ENCODE measurements at regions not wholly inside any gene's neighbourhood (a gene's known extent, or its start where the extent isn't known, plus 50 kb on each side); places are given as distances from the start of the nearest gene placed in this dataset.

DNA sequence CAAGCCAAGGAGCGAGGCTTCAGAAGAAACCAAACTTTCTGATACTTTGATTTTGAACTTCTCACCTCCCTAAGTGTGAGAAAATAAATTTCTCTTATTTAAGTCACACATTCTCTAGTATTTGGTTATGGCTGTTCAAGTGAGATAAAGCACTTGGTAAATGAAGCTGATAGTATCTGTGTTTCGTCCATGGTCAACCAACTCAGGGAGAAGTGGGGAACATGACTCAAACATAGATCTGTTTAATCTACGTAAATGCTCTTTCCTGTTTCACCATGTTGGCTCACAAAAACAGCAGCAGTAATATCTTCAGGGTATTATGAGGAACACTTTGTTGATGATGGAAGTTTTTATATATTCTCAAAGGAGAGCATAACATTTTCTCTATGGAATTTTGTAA lies 2167.2 kb upstream of the C9orf72 start:
- intact Hi-C loops (cut with micrococcal nuclease) (no loop called here), dilution Hi-C loops (cut with MboI; ENCODE audit: extremely low pct_ligation_motif_present, low sequenced_read_pairs) (no loop called here)
- no TSS peak for BruUV-seq (replicated peaks)
- Histone ChIP-seq H4K20me1 (replicated peaks; ENCODE audit: control insufficient read depth, extremely low read depth, insufficient read depth, low read length) (no peaks in the 10 kb centered on the region), H3K4me1 (ENCODE audit: control insufficient read depth, extremely low read depth, insufficient read depth, low read length) (no peaks in the 10 kb centered on the region), H3K9ac (replicated peaks; ENCODE audit: extremely low read depth, insufficient read depth, low read length) (no peak overlapping the region), H3K36me3 (ENCODE audit: control insufficient read depth in 2 of 2, extremely low read depth in 1 of 2, insufficient read depth in 2 of 2, low read length in 2 of 2) (no peaks in the 10 kb centered on the region), H3K27me3 (ENCODE audit: control insufficient read depth in 2 of 2, insufficient read depth in 2 of 2, low read length in 2 of 2) (no peaks in the 10 kb centered on the region), H3K4me3 (replicated peaks in 1 of 3; ENCODE audit: insufficient read depth in 1 of 3, low read depth in 1 of 3, low read length in 3 of 3) (no peak overlapping the region), H2AFZ (ENCODE audit: low read depth, low read length) (no peak overlapping the region), H3K9me1 (replicated peaks; ENCODE audit: control insufficient read depth, extremely low read depth, insufficient read depth, low read length) (no peaks in the 10 kb centered on the region), H3K79me2 (ENCODE audit: control insufficient read depth, insufficient read depth, low read length) (no peaks in the 10 kb centered on the region), H3K4me2 (ENCODE audit: insufficient read depth, low read length) (no peak overlapping the region), H3K9me3 (replicated peaks; ENCODE audit: control insufficient read depth, insufficient read depth, low read length) (no peaks in the 10 kb centered on the region), H3K27ac (ENCODE audit: insufficient read depth, low read depth, low read length) (no peak overlapping the region)
- ChIA-PET POLR2A (no interaction called here), CTCF (no interaction called here)
- FAIRE-seq (no peak), DNase-seq (ENCODE audit: low read depth, low spot score) (no peak)
- TF ChIP-seq GATA2 (IDR thresholded peaks at IDR 0.05; ENCODE audit: insufficient read depth, insufficient read length, low read depth, low read length) (no peak), MYC (IDR thresholded peaks at IDR 0.05; ENCODE audit: low read depth, low read length) (no peak), POLR2A (IDR thresholded peaks at IDR 0.05; ENCODE audit: low read depth, low read length) (no peak), FOS (IDR thresholded peaks at IDR 0.05; ENCODE audit: borderline replicate concordance, insufficient read depth, low read length) (no peak), JUN (IDR thresholded peaks at IDR 0.05; ENCODE audit: borderline replicate concordance, insufficient read depth, insufficient read length, low read depth) (no peak), EZH2 (IDR thresholded peaks at IDR 0.05; ENCODE audit: borderline replicate concordance, low read depth, low read length, severe bottlenecking) (no peak), POLR2AphosphoS5 (IDR thresholded peaks at IDR 0.05; ENCODE audit: insufficient read depth, low read depth, low read length) (no peak)
- TF ChIP-seq, protein P1, sequence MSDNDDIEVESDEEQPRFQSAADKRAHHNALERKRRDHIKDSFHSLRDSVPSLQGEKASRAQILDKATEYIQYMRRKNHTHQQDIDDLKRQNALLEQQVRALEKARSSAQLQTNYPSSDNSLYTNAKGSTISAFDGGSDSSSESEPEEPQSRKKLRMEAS (IDR thresholded peaks at IDR 0.05; ENCODE audit: insufficient read depth, insufficient read length), result no peak
- TF ChIP-seq, protein P2, sequence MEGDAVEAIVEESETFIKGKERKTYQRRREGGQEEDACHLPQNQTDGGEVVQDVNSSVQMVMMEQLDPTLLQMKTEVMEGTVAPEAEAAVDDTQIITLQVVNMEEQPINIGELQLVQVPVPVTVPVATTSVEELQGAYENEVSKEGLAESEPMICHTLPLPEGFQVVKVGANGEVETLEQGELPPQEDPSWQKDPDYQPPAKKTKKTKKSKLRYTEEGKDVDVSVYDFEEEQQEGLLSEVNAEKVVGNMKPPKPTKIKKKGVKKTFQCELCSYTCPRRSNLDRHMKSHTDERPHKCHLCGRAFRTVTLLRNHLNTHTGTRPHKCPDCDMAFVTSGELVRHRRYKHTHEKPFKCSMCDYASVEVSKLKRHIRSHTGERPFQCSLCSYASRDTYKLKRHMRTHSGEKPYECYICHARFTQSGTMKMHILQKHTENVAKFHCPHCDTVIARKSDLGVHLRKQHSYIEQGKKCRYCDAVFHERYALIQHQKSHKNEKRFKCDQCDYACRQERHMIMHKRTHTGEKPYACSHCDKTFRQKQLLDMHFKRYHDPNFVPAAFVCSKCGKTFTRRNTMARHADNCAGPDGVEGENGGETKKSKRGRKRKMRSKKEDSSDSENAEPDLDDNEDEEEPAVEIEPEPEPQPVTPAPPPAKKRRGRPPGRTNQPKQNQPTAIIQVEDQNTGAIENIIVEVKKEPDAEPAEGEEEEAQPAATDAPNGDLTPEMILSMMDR (IDR thresholded peaks at IDR 0.05; ENCODE audit: extremely low read depth in 1 of 2, insufficient read depth in 1 of 2, low read depth in 1 of 2, low read length in 2 of 2), result no peak
